ENCODE measurements at regions not wholly inside any gene's neighbourhood (a gene's known extent, or its start where the extent isn't known, plus 50 kb on each side); places are given as distances from the start of the nearest gene placed in this dataset.

GRCh38 chr4:31701256-31701655, 981.1 kb downstream of the PCDH7 start:
- DNase-seq (ENCODE audit: extremely low read depth, low read depth), result no peak
- no peak overlapping the region for H3K4me3 ChIP-seq (replicated peaks; ENCODE audit: low read depth, low read length)
- TF ChIP-seq CTCF (IDR thresholded peaks at IDR 0.05; ENCODE audit: low read depth, low read length, missing control alignments), result no peak

GRCh38 chr4:31702326-31702725, 982.2 kb downstream of the PCDH7 start:
- DNase-seq (ENCODE audit: extremely low read depth, low read depth), result no peak
- H3K4me3 ChIP-seq (replicated peaks; ENCODE audit: low read depth, low read length), result no peak overlapping the region
- TF ChIP-seq CTCF (IDR thresholded peaks at IDR 0.05; ENCODE audit: low read depth, low read length, missing control alignments), result no peak

GRCh38 chr4:31714238-31714637, 994.1 kb downstream of the PCDH7 start:
- H3K4me3 ChIP-seq (replicated peaks; ENCODE audit: low read depth, low read length), result no peak overlapping the region
- DNase-seq (ENCODE audit: extremely low read depth, low read depth), result no peak
- TF ChIP-seq CTCF (IDR thresholded peaks at IDR 0.05; ENCODE audit: low read depth, low read length, missing control alignments), result no peak

GRCh38 chr4:31715302-31715701, 995.1 kb downstream of the PCDH7 start:
- DNase-seq (ENCODE audit: extremely low read depth, low read depth), result no peak
- no peak for TF ChIP-seq CTCF (IDR thresholded peaks at IDR 0.05; ENCODE audit: low read depth, low read length, missing control alignments)
- H3K4me3 ChIP-seq (replicated peaks; ENCODE audit: low read depth, low read length), result no peak overlapping the region

- no peak for DNase-seq (ENCODE audit: extremely low read depth, low read depth)
- TF ChIP-seq CTCF (IDR thresholded peaks at IDR 0.05; ENCODE audit: low read depth, low read length, missing control alignments), result no peak
- no peak overlapping the region for H3K4me3 ChIP-seq (replicated peaks; ENCODE audit: low read depth, low read length)
These were observed 1006.9 kb downstream of the PCDH7 start for GRCh38 chr4:31727030-31727429.

GRCh38 chr4:31735004-31735403, 1014.8 kb downstream of the PCDH7 start:
- TF ChIP-seq CTCF (IDR thresholded peaks at IDR 0.05; ENCODE audit: low read depth, low read length, missing control alignments), result no peak
- no peak overlapping the region for H3K4me3 ChIP-seq (replicated peaks; ENCODE audit: low read depth, low read length)
- DNase-seq (ENCODE audit: extremely low read depth, low read depth), result no peak

GRCh38 chr4:31737419-31737818, 1017.2 kb downstream of the PCDH7 start:
- no peak for TF ChIP-seq CTCF (IDR thresholded peaks at IDR 0.05; ENCODE audit: low read depth, low read length, missing control alignments)
- no peak for DNase-seq (ENCODE audit: extremely low read depth, low read depth)
- H3K4me3 ChIP-seq (replicated peaks; ENCODE audit: low read depth, low read length), result no peak overlapping the region

All from HFF-Myc (cell line).